GM23248 (cell line): ENCODE measurements at regions not wholly inside any gene's neighbourhood (a gene's known extent, or its start where the extent isn't known, plus 50 kb on each side); places are given as distances from the start of the nearest gene placed in this dataset.

Experiments used
- EZH2 ChIP-seq: fragments of 200-600 bp; sonication (generic); IDR thresholded peaks from 2 replicates; pipeline ENCODE4 v1.6.1; 2018; ENCODE audit warnings: antibody characterized with exemption, mild to moderate bottlenecking; ENCODE audit not compliant: insufficient read depth, poor library complexity, severe bottlenecking
- EZH2phosphoT487 ChIP-seq: fragments of 200-600 bp; sonication (generic); IDR thresholded peaks from 2 replicates; pipeline ENCODE4 v1.6.1; 2018; ENCODE audit warnings: antibody characterized with exemption, moderate library complexity, mild to moderate bottlenecking, low read depth; ENCODE audit not compliant: insufficient read depth

- no peak for TF ChIP-seq EZH2
- TF ChIP-seq EZH2phosphoT487 = no peak
These were observed 393.9 kb upstream of the SLC14A2 start for GRCh38 chr18:45221363-45221762.
